GM10248 (cell line): ENCODE measurements at regions not wholly inside any gene's neighbourhood (a gene's known extent, or its start where the extent isn't known, plus 50 kb on each side); places are given as distances from the start of the nearest gene placed in this dataset.

Source experiments
- CTCF ChIA-PET: fragments of 300-600 bp; sonication (Branson Sonifier 250); formaldehyde crosslinking; extraction: SDS; loops from one replicate; lab custom pipeline; 2021; ENCODE audit warnings: antibody characterized with exemption; lab: Yijun Ruan, JAX
- POLR2A ChIA-PET: fragments of 350-650 bp; sonication (Branson Sonifier 250); formaldehyde crosslinking; extraction: SDS; loops from one replicate; lab custom pipeline; 2020; ENCODE audit warnings: antibody characterized with exemption; lab: Yijun Ruan, JAX
- DNase-seq: peaks from one replicate; pipeline ENCODE4 v3.0.0; 2012; ENCODE audit errors: extremely low spot score
- TF ChIP-seq, protein P1 (sequence below): IDR thresholded peaks from 2 replicates; pipeline ENCODE4 v1.5.1; 2012; ENCODE audit warnings: mild to moderate bottlenecking, low read depth; ENCODE audit errors: extremely low read depth, missing control alignments, control extremely low read depth

DNA sequence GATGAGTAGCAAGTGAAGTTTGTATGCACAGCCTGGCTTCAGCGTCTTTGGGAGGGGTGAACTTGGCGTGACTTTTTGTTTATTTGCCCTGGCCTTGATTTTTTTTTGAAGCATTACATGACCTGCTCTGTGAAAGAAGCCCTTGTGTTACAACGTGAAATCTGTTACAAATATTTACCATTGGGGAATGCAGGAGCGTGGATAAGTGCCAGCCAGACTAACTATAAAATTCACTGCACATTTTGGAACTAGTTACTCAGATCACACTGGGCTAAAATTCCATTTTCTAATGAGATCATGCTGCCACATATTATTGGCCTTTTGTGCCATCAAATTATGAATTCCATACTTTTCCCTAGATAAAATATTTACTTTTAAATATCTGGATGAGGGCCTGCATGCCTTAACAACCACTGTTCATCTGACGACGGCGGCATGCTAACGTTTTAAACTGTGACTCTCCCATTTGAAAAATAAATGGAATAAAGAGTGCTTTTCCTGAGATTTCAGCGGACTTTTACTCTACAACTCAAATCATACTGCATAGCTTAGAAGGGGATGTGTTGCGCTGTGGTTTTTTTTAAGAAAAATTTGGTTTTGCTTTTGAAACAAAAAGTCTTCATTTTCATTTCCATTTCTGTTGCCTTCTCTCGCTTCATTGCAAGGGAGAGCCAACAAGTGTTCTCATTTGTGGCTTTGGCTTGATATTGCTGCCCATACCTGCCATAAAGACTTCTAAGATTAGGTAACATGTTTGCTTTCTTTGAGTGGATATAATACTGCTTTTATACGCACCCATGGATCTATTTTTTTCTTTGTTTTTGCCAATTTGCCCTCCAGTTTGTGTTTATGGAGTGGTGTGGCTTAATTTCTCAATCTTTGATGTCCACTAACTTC, 352.2 kb downstream of the TFEC start:
- TF ChIP-seq, protein P1, sequence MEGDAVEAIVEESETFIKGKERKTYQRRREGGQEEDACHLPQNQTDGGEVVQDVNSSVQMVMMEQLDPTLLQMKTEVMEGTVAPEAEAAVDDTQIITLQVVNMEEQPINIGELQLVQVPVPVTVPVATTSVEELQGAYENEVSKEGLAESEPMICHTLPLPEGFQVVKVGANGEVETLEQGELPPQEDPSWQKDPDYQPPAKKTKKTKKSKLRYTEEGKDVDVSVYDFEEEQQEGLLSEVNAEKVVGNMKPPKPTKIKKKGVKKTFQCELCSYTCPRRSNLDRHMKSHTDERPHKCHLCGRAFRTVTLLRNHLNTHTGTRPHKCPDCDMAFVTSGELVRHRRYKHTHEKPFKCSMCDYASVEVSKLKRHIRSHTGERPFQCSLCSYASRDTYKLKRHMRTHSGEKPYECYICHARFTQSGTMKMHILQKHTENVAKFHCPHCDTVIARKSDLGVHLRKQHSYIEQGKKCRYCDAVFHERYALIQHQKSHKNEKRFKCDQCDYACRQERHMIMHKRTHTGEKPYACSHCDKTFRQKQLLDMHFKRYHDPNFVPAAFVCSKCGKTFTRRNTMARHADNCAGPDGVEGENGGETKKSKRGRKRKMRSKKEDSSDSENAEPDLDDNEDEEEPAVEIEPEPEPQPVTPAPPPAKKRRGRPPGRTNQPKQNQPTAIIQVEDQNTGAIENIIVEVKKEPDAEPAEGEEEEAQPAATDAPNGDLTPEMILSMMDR = no peak
- CTCF ChIA-PET = interaction anchor here (3.9 kb wide), 1 partner anchor 12 kb away, joined by 20 read pairs; no protein-coding TSS in a partner anchor
- no peak for DNase-seq
- POLR2A ChIA-PET = no interaction called here

GRCh38 chr7:115676707-115677106, 353.9 kb downstream of the TFEC start:
- POLR2A ChIA-PET = no interaction called here
- CTCF ChIA-PET = no interaction called here
- no peak for DNase-seq
- TF ChIP-seq, protein P1 = no peak

DNA sequence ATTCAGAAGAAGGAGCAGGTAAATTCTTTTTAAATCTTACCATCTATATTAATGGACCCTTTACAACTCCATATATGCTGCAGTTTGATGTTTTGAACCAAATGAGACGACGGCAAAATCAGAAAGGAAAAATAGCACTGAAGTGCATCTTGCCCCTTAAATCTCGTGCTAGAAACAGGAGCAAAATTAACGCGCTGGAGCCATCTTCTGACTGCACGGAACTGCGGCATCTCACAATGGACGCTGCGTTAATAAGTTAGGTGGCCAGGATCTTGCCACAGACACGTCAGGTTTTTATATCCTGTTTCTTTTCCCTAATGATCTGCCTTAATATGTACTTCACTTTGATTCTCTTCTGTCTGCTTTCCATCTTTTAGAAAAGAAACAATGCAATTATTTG, 354.5 kb downstream of the TFEC start:
- DNase-seq = no peak
- CTCF ChIA-PET = no interaction called here
- POLR2A ChIA-PET = no interaction called here
- TF ChIP-seq, protein P1 = no peak

DNA sequence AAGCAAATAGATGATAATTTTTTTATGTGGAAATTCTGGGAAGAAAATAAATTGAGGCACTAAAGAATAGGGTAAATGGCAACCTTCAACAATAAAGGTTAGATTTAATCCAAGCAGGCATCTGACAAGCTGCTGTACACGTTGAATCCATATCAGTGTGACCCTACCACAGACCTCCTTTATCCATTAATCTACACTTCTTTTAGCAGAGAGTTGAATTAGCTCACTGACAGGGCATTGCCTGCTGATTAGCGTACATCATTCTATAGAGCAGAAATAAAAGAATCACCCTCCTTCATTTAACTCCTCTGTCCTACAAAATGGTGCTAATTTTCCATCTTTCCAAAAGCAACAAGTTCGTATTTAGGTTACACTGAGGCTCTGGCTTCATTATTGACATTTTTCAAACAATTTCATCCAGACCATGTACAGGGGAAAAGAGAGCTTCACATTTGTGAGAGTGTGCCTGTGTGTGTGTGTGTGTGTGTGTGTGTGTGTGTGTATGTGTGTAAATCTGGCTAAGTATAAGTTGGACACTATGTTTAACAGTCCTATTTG, 356.0 kb downstream of the TFEC start:
- DNase-seq = no peak
- CTCF ChIA-PET = interaction anchor here (1.3 to 1.5 kb wide), 2 partner anchors 9 kb away, joined by 3 to 5 read pairs; no protein-coding TSS in a partner anchor
- TF ChIP-seq, protein P1 = no peak
- POLR2A ChIA-PET = no interaction called here

- DNase-seq = no peak
- TF ChIP-seq, protein P1 = no peak
- CTCF ChIA-PET = no interaction called here
- POLR2A ChIA-PET = no interaction called here
These were observed 358.5 kb downstream of the TFEC start for GRCh38 chr7:115672024-115672423.

- ChIA-PET POLR2A (no interaction called here), CTCF (no interaction called here)
- TF ChIP-seq, protein P1 = no peak
- no peak for DNase-seq
These were observed 367.9 kb downstream of the TFEC start for GRCh38 chr7:115662676-115663075.
